ENCODE measurements at regions not wholly inside any gene's neighbourhood (a gene's known extent, or its start where the extent isn't known, plus 50 kb on each side); places are given as distances from the start of the nearest gene placed in this dataset.

DNA sequence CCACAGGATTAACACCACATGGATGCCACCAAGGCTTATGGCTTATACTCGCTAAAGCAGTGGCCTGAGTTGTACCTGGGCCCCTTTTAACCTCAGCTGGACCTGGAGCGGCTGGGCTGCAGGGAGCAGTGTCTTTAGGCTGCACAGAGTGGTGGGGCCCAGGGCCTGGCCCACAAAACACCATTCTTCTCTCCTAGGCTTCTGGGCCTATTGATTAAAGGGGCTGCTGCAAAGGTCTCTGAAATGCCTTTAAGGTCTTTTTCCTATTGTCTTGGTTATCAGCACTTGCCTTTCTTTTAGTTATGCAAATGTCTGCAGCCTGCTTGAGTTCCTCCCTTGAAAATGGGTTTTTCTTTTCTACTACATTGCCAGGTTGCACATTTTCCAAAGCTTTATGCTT, 973.9 kb upstream of the PRR20A start:
- intact Hi-C loops (cut with DNase I): no loop called here
- FAIRE-seq: no peak
- DNase-seq: no peak
- H3K4me3 ChIP-seq (ENCODE audit: low read length in 3 of 3): no peak overlapping the region
- H3K27ac ChIP-seq (ENCODE audit: low read depth in 2 of 2, low read length in 2 of 2): no peak overlapping the region
- no peaks in the 10 kb centered on the region for H3K9me3 ChIP-seq (ENCODE audit: control insufficient read depth in 2 of 3, insufficient read depth in 1 of 3, low read length in 3 of 3)
- H3K9ac ChIP-seq (ENCODE audit: low read length in 3 of 3): no peak overlapping the region
- H3K36me3 ChIP-seq (ENCODE audit: control insufficient read depth in 2 of 3, insufficient read depth in 3 of 3, low read length in 3 of 3): no peaks in the 10 kb centered on the region
- peaks cover 0 to 4% (median 0%) of the 10 kb centered on the region in 3 donors for H3K4me1 ChIP-seq (ENCODE audit: control insufficient read depth in 2 of 3, insufficient read depth in 2 of 3, low read depth in 1 of 3, low read length in 3 of 3)
- TF ChIP-seq, protein P1, sequence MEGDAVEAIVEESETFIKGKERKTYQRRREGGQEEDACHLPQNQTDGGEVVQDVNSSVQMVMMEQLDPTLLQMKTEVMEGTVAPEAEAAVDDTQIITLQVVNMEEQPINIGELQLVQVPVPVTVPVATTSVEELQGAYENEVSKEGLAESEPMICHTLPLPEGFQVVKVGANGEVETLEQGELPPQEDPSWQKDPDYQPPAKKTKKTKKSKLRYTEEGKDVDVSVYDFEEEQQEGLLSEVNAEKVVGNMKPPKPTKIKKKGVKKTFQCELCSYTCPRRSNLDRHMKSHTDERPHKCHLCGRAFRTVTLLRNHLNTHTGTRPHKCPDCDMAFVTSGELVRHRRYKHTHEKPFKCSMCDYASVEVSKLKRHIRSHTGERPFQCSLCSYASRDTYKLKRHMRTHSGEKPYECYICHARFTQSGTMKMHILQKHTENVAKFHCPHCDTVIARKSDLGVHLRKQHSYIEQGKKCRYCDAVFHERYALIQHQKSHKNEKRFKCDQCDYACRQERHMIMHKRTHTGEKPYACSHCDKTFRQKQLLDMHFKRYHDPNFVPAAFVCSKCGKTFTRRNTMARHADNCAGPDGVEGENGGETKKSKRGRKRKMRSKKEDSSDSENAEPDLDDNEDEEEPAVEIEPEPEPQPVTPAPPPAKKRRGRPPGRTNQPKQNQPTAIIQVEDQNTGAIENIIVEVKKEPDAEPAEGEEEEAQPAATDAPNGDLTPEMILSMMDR (IDR thresholded peaks at IDR 0.05; ENCODE audit: borderline replicate concordance, extremely low read depth, insufficient read depth): no peak
- H3K27me3 ChIP-seq (ENCODE audit: control insufficient read depth, insufficient read depth, low read length): no peaks in the 10 kb centered on the region

DNA sequence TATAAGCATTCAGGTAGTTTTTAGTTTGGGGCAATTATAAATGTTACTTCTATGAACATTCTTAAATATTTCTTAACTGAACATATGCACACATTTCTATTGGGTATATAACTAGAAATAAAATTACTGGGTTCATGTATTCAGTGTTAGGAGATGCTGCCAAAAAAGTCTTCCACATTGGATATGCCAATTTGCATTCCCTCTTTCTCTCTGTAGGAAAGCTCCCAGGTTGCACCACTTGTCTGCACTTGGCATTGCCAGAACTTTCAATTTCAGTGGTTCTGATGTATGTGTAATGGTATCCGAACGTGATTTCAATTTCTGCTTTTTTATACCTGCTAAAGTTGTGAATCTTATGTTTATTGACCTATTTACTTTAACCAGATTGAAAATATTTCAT, 972.1 kb upstream of the PRR20A start:
- FAIRE-seq: no peak
- peaks cover 0 to 4% (median 0%) of the 10 kb centered on the region in 3 donors for H3K4me1 ChIP-seq (ENCODE audit: control insufficient read depth in 2 of 3, insufficient read depth in 2 of 3, low read depth in 1 of 3, low read length in 3 of 3)

DNA sequence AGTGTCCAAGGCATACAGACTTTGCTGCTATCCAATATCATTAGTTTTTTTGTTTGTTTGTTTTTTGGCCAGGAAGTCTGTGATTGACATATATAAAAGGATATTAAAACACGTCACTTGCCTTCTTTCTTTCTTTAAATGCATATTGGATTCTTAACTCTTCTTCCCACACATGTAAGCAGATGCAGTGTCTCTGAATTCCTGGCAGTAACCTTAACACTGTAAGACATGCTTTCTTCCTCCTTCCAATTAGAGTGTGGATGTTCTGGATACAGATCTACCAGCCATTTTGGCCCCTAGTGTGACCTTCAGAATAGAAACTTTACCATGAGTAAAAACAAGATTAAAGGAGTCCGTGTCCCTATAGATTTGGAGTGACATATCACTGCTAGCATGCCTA, 967.4 kb upstream of the PRR20A start:
- Histone ChIP-seq H3K4me3 (ENCODE audit: low read length in 3 of 3) (no peak overlapping the region), H3K9me3 (ENCODE audit: control insufficient read depth in 2 of 3, insufficient read depth in 1 of 3, low read length in 3 of 3) (no peaks in the 10 kb centered on the region), H3K36me3 (ENCODE audit: control insufficient read depth in 2 of 3, insufficient read depth in 3 of 3, low read length in 3 of 3) (no peaks in the 10 kb centered on the region), H3K4me1 (ENCODE audit: control insufficient read depth in 2 of 3, insufficient read depth in 2 of 3, low read depth in 1 of 3, low read length in 3 of 3) (no peaks in the 10 kb centered on the region), H3K27me3 (ENCODE audit: control insufficient read depth, insufficient read depth, low read length) (no peaks in the 10 kb centered on the region), H3K9ac (ENCODE audit: low read length in 3 of 3) (no peak overlapping the region), H3K27ac (ENCODE audit: low read depth in 2 of 2, low read length in 2 of 2) (no peak overlapping the region)
- FAIRE-seq: no peak
- TF ChIP-seq, protein P1 (IDR thresholded peaks at IDR 0.05; ENCODE audit: borderline replicate concordance, extremely low read depth, insufficient read depth): no peak
- intact Hi-C loops (cut with DNase I): no loop called here
- DNase-seq: peak in 1 of 5 donors; percentile 4

More for the DNA sequence above, 972.1 kb upstream of the PRR20A start:
- no peak overlapping the region for H3K9ac ChIP-seq (ENCODE audit: low read length in 3 of 3)
- no peaks in the 10 kb centered on the region for H3K9me3 ChIP-seq (ENCODE audit: control insufficient read depth in 2 of 3, insufficient read depth in 1 of 3, low read length in 3 of 3)
- TF ChIP-seq, protein P1 (IDR thresholded peaks at IDR 0.05; ENCODE audit: borderline replicate concordance, extremely low read depth, insufficient read depth): no peak
- no peaks in the 10 kb centered on the region for H3K27me3 ChIP-seq (ENCODE audit: control insufficient read depth, insufficient read depth, low read length)
- H3K27ac ChIP-seq (ENCODE audit: low read depth in 2 of 2, low read length in 2 of 2): no peak overlapping the region
- no peaks in the 10 kb centered on the region for H3K36me3 ChIP-seq (ENCODE audit: control insufficient read depth in 2 of 3, insufficient read depth in 3 of 3, low read length in 3 of 3)
- H3K4me3 ChIP-seq (ENCODE audit: low read length in 3 of 3): no peak overlapping the region
- intact Hi-C loops (cut with DNase I): no loop called here
- DNase-seq: no peak

DNA sequence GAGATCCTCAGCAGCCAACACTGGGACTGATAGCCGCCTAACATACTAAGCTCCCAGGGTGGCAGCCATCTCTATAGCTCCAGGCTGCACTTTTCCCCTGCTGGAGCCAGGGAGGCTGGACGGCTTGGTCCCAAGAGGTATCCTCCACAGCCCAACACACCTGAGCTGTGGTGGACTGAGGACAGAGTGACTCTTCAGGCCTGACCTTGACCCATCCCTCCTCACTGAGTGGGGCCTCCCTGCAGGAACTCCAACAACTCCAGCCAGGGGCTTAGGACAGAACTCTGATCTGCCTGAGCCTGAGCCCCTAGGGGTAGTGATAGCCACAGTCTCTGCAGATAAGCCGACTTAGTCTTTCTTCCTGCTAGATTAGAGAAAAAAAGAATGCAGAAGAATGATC, 958.1 kb upstream of the PRR20A start:
- Histone ChIP-seq H3K9ac (ENCODE audit: low read length in 3 of 3) (no peak overlapping the region), H3K4me3 (ENCODE audit: low read length in 3 of 3) (no peak overlapping the region), H3K36me3 (ENCODE audit: control insufficient read depth in 2 of 3, insufficient read depth in 3 of 3, low read length in 3 of 3) (no peaks in the 10 kb centered on the region), H3K27me3 (ENCODE audit: control insufficient read depth, insufficient read depth, low read length) (no peaks in the 10 kb centered on the region), H3K9me3 (ENCODE audit: control insufficient read depth in 2 of 3, insufficient read depth in 1 of 3, low read length in 3 of 3) (peaks cover 0 to 2% (median 0%) of the 10 kb centered on the region in 3 donors), H3K27ac (ENCODE audit: low read depth in 2 of 2, low read length in 2 of 2) (no peak overlapping the region), H3K4me1 (ENCODE audit: control insufficient read depth in 2 of 3, insufficient read depth in 2 of 3, low read depth in 1 of 3, low read length in 3 of 3) (no peaks in the 10 kb centered on the region)
- intact Hi-C loops (cut with DNase I): no loop called here
- TF ChIP-seq, protein P1 (IDR thresholded peaks at IDR 0.05; ENCODE audit: borderline replicate concordance, extremely low read depth, insufficient read depth): no peak
- DNase-seq (no peak), FAIRE-seq (no peak)

Measured in kidney (tissue), 13 donors.